Glomerular visceral epithelial cell (primary cell): ENCODE measurements at regions not wholly inside any gene's neighbourhood (a gene's known extent, or its start where the extent isn't known, plus 50 kb on each side); places are given as distances from the start of the nearest gene placed in this dataset.
"Not testable (repeated sequence)": the region's sequence is repeated elsewhere in the genome, so short reads cannot be mapped to it uniquely, and the experiment has no call there.

ENCODE experiments used
- DNase-seq: peaks from one replicate; pipeline ENCODE4 v3.0.0-alpha.2; 2016; ENCODE audit errors: extremely low spot score

- no peak for DNase-seq
Measured at GRCh38 chr1:178643349-178643748, 81.7 kb upstream of the RALGPS2 start.

DNA sequence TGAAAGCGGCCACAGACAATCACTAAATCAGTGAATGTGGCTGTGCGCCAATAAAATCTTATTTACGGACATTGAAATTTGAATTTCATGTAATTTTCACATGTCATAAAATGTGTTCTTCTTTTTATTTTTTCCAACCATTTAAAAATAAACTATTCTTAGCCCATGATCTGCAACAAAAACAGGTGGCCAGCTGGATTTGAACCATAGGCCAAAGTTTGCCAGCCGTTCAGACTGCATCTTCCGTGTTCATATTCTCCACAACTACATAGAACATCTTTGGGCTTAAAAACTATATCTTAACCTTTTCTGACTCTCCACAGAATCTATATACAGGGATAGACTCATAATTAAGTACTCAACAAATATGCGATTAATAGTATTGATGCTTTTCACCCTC lies 81.2 kb upstream of the RALGPS2 start:
- no peak for DNase-seq

- DNase-seq, result peak; percentile 34
Measured at GRCh38 chr1:178644308-178645120, 80.5 kb upstream of the RALGPS2 start.

DNA sequence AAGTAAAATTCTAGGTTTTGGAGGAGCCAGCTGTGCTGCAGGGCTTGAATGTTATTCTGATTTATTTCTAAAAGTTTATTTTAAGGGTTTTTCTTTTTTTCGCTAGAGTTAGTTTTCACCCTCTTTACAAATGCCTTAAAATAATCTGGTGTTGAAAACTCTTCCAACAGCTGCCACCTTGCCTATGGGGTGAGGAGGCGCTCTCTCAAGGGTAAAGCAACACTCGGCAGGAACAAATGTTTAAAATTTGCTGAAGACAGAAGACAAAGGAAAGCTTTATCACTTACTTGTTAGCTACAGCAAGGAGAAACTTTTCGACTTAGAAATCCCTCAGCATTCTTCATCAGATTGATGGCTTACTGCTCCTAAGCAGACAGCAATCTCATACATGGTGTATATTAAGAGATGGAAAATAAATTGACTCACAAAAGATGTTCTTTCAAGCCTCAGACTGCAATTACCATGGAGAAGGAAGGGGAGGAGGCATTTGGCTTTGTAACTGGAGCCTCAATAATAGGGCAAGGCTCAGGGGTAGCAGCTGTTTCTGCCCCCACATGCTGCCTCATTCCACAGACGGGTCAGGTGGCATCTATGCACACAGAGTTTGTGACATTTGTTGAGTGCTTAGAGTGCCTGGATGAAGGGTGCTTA lies 79.8 kb upstream of the RALGPS2 start:
- DNase-seq, result no peak

DNA sequence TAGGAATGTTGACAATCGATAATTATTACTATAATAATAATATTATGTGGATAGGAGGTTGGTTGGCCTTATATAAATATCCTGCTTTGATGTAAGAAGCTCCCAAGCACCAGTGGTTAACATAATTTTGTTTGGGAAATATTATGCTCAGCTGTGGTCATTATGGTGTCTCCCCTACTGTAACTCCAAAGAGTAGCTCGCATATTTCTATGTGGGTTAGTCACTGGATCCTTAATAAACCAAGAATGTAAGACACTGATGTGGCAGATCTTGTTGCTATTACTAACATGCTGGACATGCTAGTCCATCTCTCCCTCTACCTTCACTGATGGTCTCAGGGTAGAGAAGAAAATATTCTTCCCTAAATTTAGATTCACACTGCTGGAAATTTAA lies 79.2 kb upstream of the RALGPS2 start:
- DNase-seq, result peak; percentile 51

DNA sequence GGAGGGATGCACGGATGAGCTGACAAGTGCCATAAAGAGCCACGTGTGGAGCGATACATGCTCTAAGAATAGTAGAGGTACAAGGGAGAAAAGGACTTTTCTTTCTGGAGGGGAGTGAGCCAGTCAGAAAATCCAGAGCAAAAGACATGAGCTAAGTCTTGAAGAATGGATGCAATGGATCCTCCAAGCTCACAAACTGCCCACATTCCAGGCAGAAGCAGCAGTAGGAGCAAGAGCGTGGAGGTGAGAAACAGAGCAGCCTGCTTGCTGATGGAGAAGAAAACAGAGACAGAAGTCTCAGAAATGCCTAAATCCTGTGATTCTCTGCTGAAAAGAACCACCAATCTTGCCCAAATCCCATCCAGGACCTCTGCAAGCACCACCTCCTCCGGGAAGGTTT lies 78.2 kb upstream of the RALGPS2 start:
- DNase-seq, result no peak

- no peak for DNase-seq
Measured at GRCh38 chr1:178648151-178648550, 76.9 kb upstream of the RALGPS2 start.

DNA sequence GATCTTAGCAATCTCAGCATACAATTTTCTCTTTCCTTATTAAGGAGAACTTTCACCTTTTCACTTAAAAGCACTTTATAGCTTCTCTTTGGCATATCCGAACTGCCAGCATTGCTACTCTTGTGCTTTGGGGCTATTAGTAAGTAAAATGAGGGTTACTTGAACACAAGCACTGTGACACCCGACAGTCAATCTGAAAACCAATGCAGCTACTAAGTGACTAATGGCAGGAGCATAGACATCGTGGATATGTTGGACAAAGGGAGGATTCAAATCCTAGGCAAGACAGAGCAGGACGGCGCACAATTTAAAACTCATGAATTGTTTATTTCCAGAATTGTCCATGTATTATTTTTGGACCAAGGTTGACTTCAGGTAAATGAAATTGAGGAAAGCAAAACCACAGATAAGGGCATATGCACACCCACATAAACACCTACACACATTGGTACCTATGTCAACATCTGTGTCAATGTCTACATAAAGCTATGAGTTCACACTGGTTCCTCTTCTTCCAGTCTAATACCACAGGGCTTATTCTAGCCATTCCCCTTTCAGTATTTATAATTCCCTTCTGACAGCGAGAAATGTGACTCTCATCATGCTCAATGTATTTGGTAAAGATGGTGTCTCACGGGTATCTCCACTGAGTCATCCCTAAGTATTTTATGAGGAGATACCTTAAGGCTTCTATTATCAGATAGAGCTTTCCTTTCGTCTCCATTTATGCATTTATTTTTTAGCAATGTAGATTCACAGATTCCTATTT lies 75.3 kb upstream of the RALGPS2 start:
- DNase-seq, result no peak

DNA sequence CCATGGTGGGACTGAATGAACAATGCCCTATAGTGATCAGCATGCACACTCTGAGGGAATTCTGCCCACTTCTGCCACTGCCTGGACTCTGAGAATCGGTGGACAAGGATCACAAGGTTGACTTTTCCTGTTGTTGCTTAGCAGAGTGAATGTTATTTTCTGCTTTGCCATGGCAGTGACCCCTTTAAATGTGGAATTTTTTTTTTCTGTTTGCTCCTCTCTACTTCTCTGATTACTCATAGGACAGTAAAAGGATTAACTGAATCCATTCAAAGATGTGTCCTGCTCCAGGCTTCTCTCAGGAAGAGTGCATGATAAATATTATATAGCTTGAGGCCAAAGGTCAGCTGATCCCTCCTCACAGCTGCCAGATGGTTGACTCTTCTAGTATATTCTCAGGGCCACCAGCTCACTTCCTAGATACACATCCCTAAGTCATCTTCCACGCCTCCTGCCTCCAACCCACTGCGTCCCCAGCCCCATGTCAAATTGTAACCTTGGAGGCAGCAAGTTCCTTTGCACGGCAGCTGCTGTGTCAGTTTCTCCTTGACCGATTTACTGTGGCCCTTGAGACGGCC lies 74.0 kb upstream of the RALGPS2 start:
- no peak for DNase-seq

GRCh38 chr1:178651742-178652141 lies 73.3 kb upstream of the RALGPS2 start:
- no peak for DNase-seq

- peak; percentile 29 for DNase-seq
Measured at GRCh38 chr1:178652506-178653490, 72.2 kb upstream of the RALGPS2 start.

GRCh38 chr1:178659789-178660208 lies 65.2 kb upstream of the RALGPS2 start:
- no peak for DNase-seq

DNA sequence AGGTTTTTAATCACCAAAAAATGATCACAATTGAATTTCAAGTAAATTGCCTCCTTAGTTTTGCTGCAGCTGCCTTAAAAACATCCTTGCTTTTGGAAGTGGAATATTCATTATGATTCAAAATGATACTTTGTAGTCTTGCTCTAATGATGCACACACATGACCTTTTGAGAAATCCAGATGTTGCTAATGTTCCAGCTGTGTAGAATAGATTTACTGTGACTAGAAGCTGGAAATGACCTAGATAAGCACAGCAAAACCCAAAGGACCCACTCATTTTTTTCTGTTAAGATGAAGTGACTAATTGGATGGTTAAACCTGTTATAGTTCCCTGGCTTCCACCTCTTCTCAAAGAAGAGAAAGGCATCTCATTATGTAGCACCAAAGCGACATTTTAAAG lies 64.6 kb upstream of the RALGPS2 start:
- DNase-seq, result no peak

DNA sequence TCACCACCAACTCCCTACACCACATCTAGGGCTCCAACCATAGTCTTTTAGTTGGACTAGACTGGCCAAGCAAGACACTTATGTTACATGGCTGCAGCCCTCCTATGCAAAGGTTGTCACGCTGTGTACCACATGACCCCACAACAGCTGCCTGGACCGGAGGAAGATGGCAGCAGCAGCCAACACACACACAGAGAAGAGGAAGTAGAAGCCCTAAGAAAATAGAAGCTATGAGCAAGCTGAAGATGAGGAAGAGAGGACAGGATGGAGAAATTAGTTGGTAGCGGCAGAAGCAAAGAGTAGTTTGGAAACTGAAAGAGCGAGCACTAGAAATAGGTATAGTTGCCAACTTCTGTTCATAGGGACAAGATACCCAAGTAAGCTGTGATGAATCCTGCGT lies 60.8 kb upstream of the RALGPS2 start:
- no peak for DNase-seq

DNA sequence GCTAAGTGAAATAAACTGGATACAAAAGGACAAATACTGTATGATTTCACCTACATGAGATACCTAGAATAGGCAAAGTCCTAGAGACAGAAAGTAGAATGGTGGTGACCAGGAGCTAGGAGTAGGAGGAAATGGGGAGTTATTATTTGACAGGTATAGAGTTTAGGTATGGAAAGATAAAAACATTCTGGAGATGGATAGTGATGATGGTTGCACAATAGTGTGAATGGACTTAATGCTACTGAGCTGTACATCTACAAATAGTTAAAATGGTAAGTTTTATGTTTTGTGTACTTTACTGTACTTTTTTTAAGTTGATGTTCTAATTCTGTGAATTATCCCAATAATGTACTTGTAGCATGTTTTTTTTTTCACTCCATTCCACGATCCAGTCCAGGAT lies 59.5 kb upstream of the RALGPS2 start:
- DNase-seq, result no peak

GRCh38 chr1:178666891-178667290 lies 58.2 kb upstream of the RALGPS2 start:
- not testable (repeated sequence) for DNase-seq

- no peak for DNase-seq
Measured at GRCh38 chr1:178672434-178672833, 52.6 kb upstream of the RALGPS2 start.

GRCh38 chr1:178674559-178674958 lies 50.5 kb upstream of the RALGPS2 start:
- DNase-seq, result not testable (repeated sequence)
